Esophagus squamous epithelium (tissue), 4 donors: ENCODE measurements at regions not wholly inside any gene's neighbourhood (a gene's known extent, or its start where the extent isn't known, plus 50 kb on each side); places are given as distances from the start of the nearest gene placed in this dataset.

ENCODE experiments used
- POLR2A ChIP-seq, 4 donors: fragments of 450-650 bp; IDR thresholded peaks; one replicate each; pipeline ENCODE4 v1.6.1; 2017; ENCODE audit warnings: antibody characterized with exemption in 4 of 4, mild to moderate bottlenecking in 4 of 4, moderate library complexity in 3 of 4
- TF ChIP-seq, protein P1 (sequence below), 6 experiments: fragments of 450-650 bp in 4 of 6; fragments of 200-600 bp in 2 of 6; sonication (generic) in 2 of 6; IDR thresholded peaks; one replicate each; pipeline ENCODE4 v1.5.1; 2016 to 2019; ENCODE audit warnings: antibody characterized with exemption in 6 of 6, mild to moderate bottlenecking in 4 of 6, moderate library complexity in 4 of 6

DNA sequence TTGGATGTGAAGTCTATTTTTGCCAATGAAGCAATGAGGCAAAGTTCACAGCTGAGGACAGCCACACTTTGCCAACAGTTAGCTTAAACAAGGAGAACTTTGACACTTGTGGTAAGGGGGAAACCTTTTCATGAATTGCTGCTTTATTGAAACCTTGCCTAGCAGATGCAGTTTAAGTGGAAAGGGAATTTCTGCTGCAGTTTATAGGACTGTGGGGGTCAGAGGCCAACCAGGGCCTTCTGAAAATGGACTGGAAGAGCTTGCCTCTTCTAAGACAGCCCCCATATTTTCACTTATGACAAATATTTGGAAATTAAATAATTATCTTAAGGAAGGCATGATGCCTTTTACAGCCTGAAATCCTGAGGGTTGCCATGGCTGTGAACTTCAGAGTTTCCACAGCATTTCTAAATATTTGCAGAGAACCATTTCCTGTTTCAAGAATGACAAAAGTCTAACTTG is 550.3 kb downstream of the RAB28 start:
- no peak for TF ChIP-seq POLR2A (IDR thresholded peaks at IDR 0.05)
- TF ChIP-seq, protein P1, sequence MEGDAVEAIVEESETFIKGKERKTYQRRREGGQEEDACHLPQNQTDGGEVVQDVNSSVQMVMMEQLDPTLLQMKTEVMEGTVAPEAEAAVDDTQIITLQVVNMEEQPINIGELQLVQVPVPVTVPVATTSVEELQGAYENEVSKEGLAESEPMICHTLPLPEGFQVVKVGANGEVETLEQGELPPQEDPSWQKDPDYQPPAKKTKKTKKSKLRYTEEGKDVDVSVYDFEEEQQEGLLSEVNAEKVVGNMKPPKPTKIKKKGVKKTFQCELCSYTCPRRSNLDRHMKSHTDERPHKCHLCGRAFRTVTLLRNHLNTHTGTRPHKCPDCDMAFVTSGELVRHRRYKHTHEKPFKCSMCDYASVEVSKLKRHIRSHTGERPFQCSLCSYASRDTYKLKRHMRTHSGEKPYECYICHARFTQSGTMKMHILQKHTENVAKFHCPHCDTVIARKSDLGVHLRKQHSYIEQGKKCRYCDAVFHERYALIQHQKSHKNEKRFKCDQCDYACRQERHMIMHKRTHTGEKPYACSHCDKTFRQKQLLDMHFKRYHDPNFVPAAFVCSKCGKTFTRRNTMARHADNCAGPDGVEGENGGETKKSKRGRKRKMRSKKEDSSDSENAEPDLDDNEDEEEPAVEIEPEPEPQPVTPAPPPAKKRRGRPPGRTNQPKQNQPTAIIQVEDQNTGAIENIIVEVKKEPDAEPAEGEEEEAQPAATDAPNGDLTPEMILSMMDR (IDR thresholded peaks at IDR 0.05): no peak
